Thoracic aorta (tissue), 2 donors: ENCODE measurements at regions not wholly inside any gene's neighbourhood (a gene's known extent, or its start where the extent isn't known, plus 50 kb on each side); places are given as distances from the start of the nearest gene placed in this dataset.

ENCODE experiments used
- ATAC-seq: fragments of 150-250 bp; one replicate; pipeline ENCODE4 v1.8.0; 2017; ENCODE audit warnings: low read depth; ENCODE audit not compliant: insufficient number of reproducible peaks, low FRiP score
- DNase-seq: peaks from one replicate; pipeline ENCODE4 v3.0.0-alpha.2; 2020; ENCODE audit warnings: low spot score
- H3K27ac ChIP-seq, 2 donors: fragments of 200-600 bp; sonication (generic); 1 replicate in 1 of 2; 2 replicates in 1 of 2; pipeline ENCODE4 v1.5.1; 2016; ENCODE audit warnings: mild to moderate bottlenecking in 2 of 2, moderate library complexity in 2 of 2
- H3K27me3 ChIP-seq: fragments of 200-600 bp; sonication (generic); replicated peaks from 2 replicates; pipeline ENCODE4 v1.6.0; 2016; ENCODE audit warnings: mild to moderate bottlenecking; ENCODE audit not compliant: insufficient read depth
- H3K36me3 ChIP-seq: fragments of 200-600 bp; sonication (generic); one replicate; pipeline ENCODE4 v1.5.1; 2016
- H3K4me1 ChIP-seq, 2 donors: fragments of 200-600 bp; sonication (generic); 1 replicate in 1 of 2; 2 replicates in 1 of 2; pipeline versions ENCODE4 v1.5.1 to v1.6.0; 2016; ENCODE audit warnings: low read depth in 2 of 2, mild to moderate bottlenecking in 1 of 2; ENCODE audit not compliant: control insufficient read depth in 1 of 2
- H3K4me3 ChIP-seq: fragments of 200-600 bp; sonication (generic); 2 replicates; pipeline ENCODE4 v1.5.1; 2016; ENCODE audit warnings: mild to moderate bottlenecking
- H3K9me3 ChIP-seq: fragments of 200-600 bp; sonication (generic); 2 replicates; pipeline ENCODE4 v1.5.1; 2016
- CTCF ChIP-seq: fragments of 200-600 bp; sonication (generic); IDR thresholded peaks from one replicate; pipeline ENCODE4 v1.5.1; 2019; ENCODE audit warnings: antibody characterized with exemption

- Histone ChIP-seq H3K4me3 (no peak overlapping the region), H3K36me3 (no peaks in the 10 kb centered on the region), H3K9me3 (no peaks in the 10 kb centered on the region), H3K27ac (no peak overlapping the region), H3K27me3 (no peaks in the 10 kb centered on the region), H3K4me1 (peaks cover 4 to 5% of the 10 kb centered on the region in 2 donors)
- no peak for ATAC-seq
- DNase-seq, result no peak
- TF ChIP-seq CTCF, result no peak
Observed at GRCh38 chr15:47338771-47339170, 378.5 kb upstream of the SEMA6D start.

- ATAC-seq (no peak), DNase-seq (no peak)
- no peaks in the 10 kb centered on the region for H3K36me3 ChIP-seq
- H3K27me3 ChIP-seq, result no peaks in the 10 kb centered on the region
- TF ChIP-seq CTCF, result no peak
- H3K4me1 ChIP-seq, result peaks cover 4 to 5% of the 10 kb centered on the region in 2 donors
- no peak overlapping the region for H3K4me3 ChIP-seq
- no peaks in the 10 kb centered on the region for H3K9me3 ChIP-seq
- no peak overlapping the region for H3K27ac ChIP-seq
Observed at GRCh38 chr15:47339800-47340570, 377.3 kb upstream of the SEMA6D start.

- no peaks in the 10 kb centered on the region for H3K36me3 ChIP-seq
- H3K27me3 ChIP-seq, result no peaks in the 10 kb centered on the region
- no peak for DNase-seq
- H3K9me3 ChIP-seq, result no peaks in the 10 kb centered on the region
- H3K4me3 ChIP-seq, result no peak overlapping the region
- TF ChIP-seq CTCF, result no peak
- no peak overlapping the region for H3K27ac ChIP-seq
- peaks cover 4 to 5% of the 10 kb centered on the region in 2 donors for H3K4me1 ChIP-seq
- no peak for ATAC-seq
Observed at GRCh38 chr15:47340571-47340920, 376.8 kb upstream of the SEMA6D start.

- H3K27me3 ChIP-seq, result no peaks in the 10 kb centered on the region
- DNase-seq (no peak), ATAC-seq (no peak)
- no peak overlapping the region for H3K4me3 ChIP-seq
- TF ChIP-seq CTCF, result no peak
- no peak overlapping the region for H3K27ac ChIP-seq
- H3K9me3 ChIP-seq, result no peaks in the 10 kb centered on the region
- H3K4me1 ChIP-seq, result no peaks in the 10 kb centered on the region
- H3K36me3 ChIP-seq, result no peaks in the 10 kb centered on the region
Observed at GRCh38 chr15:47349179-47349578, 368.1 kb upstream of the SEMA6D start.

GRCh38 chr15:47351501-47351900 lies 365.8 kb upstream of the SEMA6D start:
- H3K4me3 ChIP-seq, result no peak overlapping the region
- DNase-seq (no peak), ATAC-seq (no peak)
- TF ChIP-seq CTCF, result no peak
- no peaks in the 10 kb centered on the region for H3K4me1 ChIP-seq
- H3K27me3 ChIP-seq, result no peaks in the 10 kb centered on the region
- no peak overlapping the region for H3K27ac ChIP-seq
- H3K36me3 ChIP-seq, result no peaks in the 10 kb centered on the region
- no peaks in the 10 kb centered on the region for H3K9me3 ChIP-seq
